Fibroblast of peridontal ligament (primary cell): ENCODE measurements at regions not wholly inside any gene's neighbourhood (a gene's known extent, or its start where the extent isn't known, plus 50 kb on each side); places are given as distances from the start of the nearest gene placed in this dataset.
A peak's percentile ranks its signal among the peaks of the same experiment; 100 is the strongest.

ENCODE experiments used
- DNase-seq: peaks from one replicate; pipeline ENCODE4 v3.0.0-alpha.2; 2010; ENCODE audit errors: extremely low read depth

- DNase-seq = no peak
Measured at GRCh38 chr9:91157883-91158282, 203.8 kb downstream of the AUH start.

GRCh38 chr9:91158286-91158685 is 203.4 kb downstream of the AUH start:
- no peak for DNase-seq

- no peak for DNase-seq
Measured at GRCh38 chr9:91158946-91159345, 202.8 kb downstream of the AUH start.

GRCh38 chr9:91159664-91160121 is 202.0 kb downstream of the AUH start:
- no peak for DNase-seq

- no peak for DNase-seq
Measured at GRCh38 chr9:91160181-91160580, 201.5 kb downstream of the AUH start.

- DNase-seq = no peak
Measured at GRCh38 chr9:91160599-91161464, 200.9 kb downstream of the AUH start.

GRCh38 chr9:91161465-91162300 is 200.0 kb downstream of the AUH start:
- DNase-seq = no peak

GRCh38 chr9:91162311-91162710 is 199.4 kb downstream of the AUH start:
- DNase-seq = peak; percentile 25

GRCh38 chr9:91162784-91163443 is 198.8 kb downstream of the AUH start:
- DNase-seq = peak; percentile 65

- DNase-seq = no peak
Measured at GRCh38 chr9:91163444-91163772, 198.3 kb downstream of the AUH start.

- DNase-seq = no peak
Measured at GRCh38 chr9:91163773-91164471, 197.8 kb downstream of the AUH start.
